GM21360 (cell line): ENCODE measurements at regions not wholly inside any gene's neighbourhood (a gene's known extent, or its start where the extent isn't known, plus 50 kb on each side); places are given as distances from the start of the nearest gene placed in this dataset.

Experiments used
- ATAC-seq: cut with Tn5 transposase; IDR thresholded peaks from one replicate; pipeline ENCODE4 v1.9.1; 2021; ENCODE audit warnings: mild to moderate bottlenecking, moderate library complexity; ENCODE audit not compliant: unreplicated experiment

DNA sequence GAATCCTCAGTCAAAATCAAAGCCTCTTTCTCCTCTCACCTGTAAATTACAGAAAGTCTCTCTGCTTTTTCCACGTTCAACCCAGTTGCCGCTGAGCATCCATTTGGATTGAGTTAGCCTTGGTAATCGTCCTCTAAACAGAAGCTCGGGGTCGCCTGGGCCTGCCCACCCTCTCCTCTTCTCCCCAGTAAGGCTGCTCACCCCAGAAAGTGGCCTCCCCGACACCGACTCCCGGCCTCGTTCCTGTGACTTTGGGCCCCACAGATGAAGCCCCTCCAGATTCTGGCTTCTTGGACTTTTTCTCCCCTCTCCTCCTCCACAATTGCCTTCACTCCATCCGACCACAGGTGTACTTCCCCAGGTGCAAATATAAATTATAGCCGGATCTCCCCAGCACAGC, 1500.0 kb downstream of the BRD1 start:
- no peak for ATAC-seq

GRCh38 chr22:48323746-48324145, 1503.9 kb downstream of the BRD1 start:
- ATAC-seq = no peak

DNA sequence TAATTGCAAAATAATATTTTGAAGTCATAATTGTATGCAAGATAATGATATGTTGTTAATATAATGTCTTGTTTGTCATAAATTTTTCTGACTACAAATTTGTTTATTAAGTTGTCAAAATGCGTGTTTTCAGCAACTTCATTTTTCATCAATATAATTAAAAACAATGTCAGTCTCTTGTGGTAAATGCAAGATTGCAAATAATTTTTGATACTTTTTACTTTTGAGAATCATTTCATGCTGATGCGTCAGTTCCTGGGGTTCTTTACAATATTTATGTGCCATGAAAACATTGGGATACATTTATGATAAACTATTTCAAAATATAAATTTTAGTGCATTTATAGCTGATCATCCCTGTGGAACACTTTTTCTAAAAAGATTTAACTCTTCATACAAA, 1504.8 kb downstream of the BRD1 start:
- ATAC-seq = no peak

- ATAC-seq = no peak
Observed at GRCh38 chr22:48321986-48322545, 1505.6 kb downstream of the BRD1 start.

DNA sequence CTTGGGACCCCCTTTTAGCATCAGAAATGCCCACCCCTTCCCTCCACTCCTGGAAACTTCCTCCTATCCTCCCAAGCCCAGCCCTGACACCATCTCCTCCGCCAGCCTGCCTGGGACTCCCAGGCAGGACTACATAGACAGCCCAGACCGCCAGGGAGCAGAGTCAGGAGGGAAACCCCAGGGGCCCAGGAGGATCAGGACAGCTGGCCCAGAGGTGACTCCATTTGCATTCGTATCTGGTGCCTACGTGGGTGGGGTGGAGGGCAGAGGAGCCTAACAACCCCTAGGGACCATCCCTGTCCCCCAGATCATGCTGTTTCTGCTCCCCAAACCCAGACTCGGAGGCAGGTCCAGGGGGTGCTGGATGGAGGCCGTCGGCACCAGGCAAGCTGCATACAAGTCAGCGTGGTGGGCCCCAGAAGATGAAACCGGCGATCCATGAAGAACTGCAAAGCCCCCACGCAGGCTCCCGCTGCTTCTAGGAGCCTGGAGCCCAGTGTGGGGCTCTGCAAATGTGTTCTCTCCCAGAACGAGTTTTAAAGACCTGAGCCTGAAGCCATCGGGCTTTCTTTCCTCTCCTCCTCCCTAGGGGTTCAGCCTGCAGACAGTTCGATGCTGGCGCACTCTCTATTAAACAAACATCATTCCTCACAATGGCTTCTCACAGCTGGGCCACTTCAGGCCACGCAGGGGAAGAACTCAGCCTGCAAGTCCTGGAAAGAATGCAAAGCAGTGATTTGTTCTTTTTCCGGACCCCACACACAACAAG, 1506.8 kb downstream of the BRD1 start:
- ATAC-seq = no peak

GRCh38 chr22:48320048-48320682, 1507.5 kb downstream of the BRD1 start:
- no peak for ATAC-seq

- ATAC-seq = no peak
Observed at GRCh38 chr22:48319321-48320047, 1508.2 kb downstream of the BRD1 start.

DNA sequence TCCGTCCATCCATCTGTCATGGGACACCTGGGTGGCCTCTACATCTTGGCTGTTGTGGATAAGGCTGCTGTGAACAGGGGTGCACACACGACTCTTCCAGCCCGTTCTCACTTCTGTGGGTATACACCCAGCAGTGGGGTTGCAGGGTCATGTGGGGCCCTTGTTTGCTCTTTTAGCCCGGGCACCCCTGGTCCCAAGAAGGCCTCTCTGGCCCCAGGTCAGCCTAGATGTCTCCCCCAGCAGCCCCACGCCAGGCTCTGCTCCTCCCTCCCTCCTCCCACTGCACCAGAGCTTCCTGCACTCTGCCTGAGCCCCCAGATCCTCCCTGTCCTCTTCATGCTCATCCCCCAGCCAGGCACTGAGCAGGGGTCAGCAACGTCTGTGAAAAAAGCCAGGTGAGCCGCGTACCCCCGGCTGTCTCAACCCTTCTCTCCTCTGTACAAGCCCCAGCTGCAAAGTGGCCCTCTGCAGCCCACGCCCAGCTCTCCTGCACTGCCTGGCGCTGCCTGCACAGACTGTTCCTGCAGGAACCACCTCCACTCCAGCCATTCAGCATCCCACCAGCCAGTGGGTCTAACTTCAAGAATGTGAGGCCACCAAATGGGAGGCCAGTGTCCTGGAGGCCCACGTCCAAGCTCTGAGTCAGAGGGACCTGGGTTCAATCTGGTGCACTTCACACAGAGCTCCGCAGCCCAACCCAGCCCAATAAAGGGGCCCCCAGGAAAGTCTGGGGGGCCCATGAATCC, 1508.9 kb downstream of the BRD1 start:
- no peak for ATAC-seq

DNA sequence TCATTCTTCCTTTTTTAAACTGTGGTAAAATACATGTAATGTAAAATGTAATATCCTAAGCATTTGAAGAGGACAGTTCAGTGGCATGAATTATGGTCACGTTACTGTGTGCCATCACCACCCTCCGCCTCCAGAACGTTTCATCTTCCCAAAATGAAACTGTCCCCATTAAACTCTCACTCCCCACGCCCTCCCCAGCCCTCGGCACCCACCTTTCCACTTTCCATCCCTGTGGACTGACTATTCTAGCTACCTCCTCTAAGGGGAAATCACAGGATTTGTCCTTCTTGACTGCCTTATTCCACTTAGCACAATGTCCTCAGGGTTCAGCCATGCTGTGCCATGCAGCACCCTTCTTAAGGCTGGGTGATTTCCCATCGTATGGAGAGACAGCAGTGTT, 1509.5 kb downstream of the BRD1 start:
- no peak for ATAC-seq

GRCh38 chr22:48316257-48317250, 1511.1 kb downstream of the BRD1 start:
- no peak for ATAC-seq

GRCh38 chr22:48315439-48316256, 1512.0 kb downstream of the BRD1 start:
- ATAC-seq = no peak

- no peak for ATAC-seq
Observed at GRCh38 chr22:48314073-48314472, 1513.6 kb downstream of the BRD1 start.

GRCh38 chr22:48313175-48313830, 1514.4 kb downstream of the BRD1 start:
- ATAC-seq = no peak

- ATAC-seq = no peak
Observed at GRCh38 chr22:48310740-48311139, 1516.9 kb downstream of the BRD1 start.

DNA sequence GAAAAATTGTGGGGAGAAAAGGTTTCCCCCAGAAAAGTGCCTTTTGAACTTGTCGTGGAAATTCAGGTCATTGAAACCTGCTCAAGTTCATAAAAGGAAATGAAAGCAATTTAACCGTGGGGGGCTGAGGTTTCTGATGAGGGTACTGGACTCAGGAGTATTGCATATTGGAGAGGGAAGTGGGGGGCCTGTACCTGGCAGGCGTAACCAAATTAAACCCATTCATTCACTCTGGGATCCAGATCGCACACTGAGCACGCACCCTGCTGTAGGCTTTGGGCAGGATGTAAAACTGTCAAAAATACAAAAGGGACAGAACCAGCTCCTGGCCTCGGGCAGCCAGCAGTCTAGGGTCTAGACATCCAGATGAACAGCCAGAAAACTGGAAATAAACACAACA, 1517.4 kb downstream of the BRD1 start:
- no peak for ATAC-seq

- ATAC-seq = no peak
Observed at GRCh38 chr22:48309836-48310235, 1517.8 kb downstream of the BRD1 start.

DNA sequence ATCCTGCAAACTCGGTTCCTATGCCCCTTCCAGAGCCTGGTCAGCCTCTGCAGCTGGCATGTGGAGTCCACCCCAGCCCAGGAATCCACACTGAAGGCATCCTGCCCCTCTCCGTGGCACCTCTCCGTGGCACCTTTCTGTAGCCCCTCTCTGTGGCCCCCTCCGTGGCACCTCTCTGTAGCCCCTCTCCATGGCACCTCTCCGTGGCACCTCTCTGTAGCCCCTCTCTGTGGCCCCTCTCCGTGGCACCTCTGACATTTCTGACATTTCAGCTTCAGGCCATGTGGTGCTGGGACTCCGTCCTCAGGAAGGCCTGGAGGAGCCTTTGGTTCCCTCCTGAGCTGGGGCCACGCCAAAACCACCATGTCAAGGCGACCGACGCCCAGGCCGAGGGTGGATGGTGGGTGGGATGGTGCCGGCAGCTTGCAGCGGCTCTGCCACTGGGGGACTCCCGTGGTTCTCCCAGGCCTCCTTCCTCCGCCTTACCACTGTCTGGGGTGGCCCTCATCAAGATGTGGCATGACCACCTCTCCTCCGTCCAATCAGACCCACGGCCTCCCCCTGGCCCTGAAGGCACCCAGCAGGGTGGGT, 1518.5 kb downstream of the BRD1 start:
- ATAC-seq = no peak

GRCh38 chr22:48307931-48308330, 1519.7 kb downstream of the BRD1 start:
- ATAC-seq = no peak
